ENCODE measurements at regions not wholly inside any gene's neighbourhood (a gene's known extent, or its start where the extent isn't known, plus 50 kb on each side); places are given as distances from the start of the nearest gene placed in this dataset.
A peak's percentile ranks its signal among the peaks of the same experiment; 100 is the strongest.

GRCh38 chr2:217409949-217410680, 550.3 kb upstream of the TNP1 start:
- Mint-ChIP-seq H3K4me3 (no peak overlapping the region), H3K9me3 (peaks cover 5% of the 10 kb centered on the region), H3K4me1 (peaks cover 35% of the 10 kb centered on the region), H3K27me3 (ENCODE audit: low read depth, poor library complexity) (no peaks in the 10 kb centered on the region), H3K36me3 (ENCODE audit: low read depth) (no peaks in the 10 kb centered on the region), H3K27ac (no peak overlapping the region)
- no peak for DNase-seq
- no peak for TF ChIP-seq CTCF (IDR thresholded peaks at IDR 0.05)

- no peaks in the 10 kb centered on the region for H3K36me3 Mint-ChIP-seq (ENCODE audit: low read depth)
- no peak overlapping the region for H3K27ac Mint-ChIP-seq
- DNase-seq: no peak
- peaks cover 5% of the 10 kb centered on the region for H3K9me3 Mint-ChIP-seq
- no peak overlapping the region for H3K4me3 Mint-ChIP-seq
- H3K27me3 Mint-ChIP-seq (ENCODE audit: low read depth, poor library complexity): no peaks in the 10 kb centered on the region
- no peak for TF ChIP-seq CTCF (IDR thresholded peaks at IDR 0.05)
- H3K4me1 Mint-ChIP-seq: peaks cover 39% of the 10 kb centered on the region
Measured at GRCh38 chr2:217407362-217407761, 547.5 kb upstream of the TNP1 start.

GRCh38 chr2:217404236-217404760, 544.4 kb upstream of the TNP1 start:
- H3K4me1 Mint-ChIP-seq: peaks cover 31% of the 10 kb centered on the region
- H3K27ac Mint-ChIP-seq: no peak overlapping the region
- peaks cover 7% of the 10 kb centered on the region for H3K27me3 Mint-ChIP-seq (ENCODE audit: low read depth, poor library complexity)
- DNase-seq: no peak
- peaks cover 5% of the 10 kb centered on the region for H3K9me3 Mint-ChIP-seq
- H3K4me3 Mint-ChIP-seq: no peak overlapping the region
- no peak for TF ChIP-seq CTCF (IDR thresholded peaks at IDR 0.05)
- H3K36me3 Mint-ChIP-seq (ENCODE audit: low read depth): no peaks in the 10 kb centered on the region

GRCh38 chr2:217402761-217403383, 543.0 kb upstream of the TNP1 start:
- H3K4me1 Mint-ChIP-seq: peaks cover 44% of the 10 kb centered on the region
- peaks cover 13% of the 10 kb centered on the region for H3K27me3 Mint-ChIP-seq (ENCODE audit: low read depth, poor library complexity)
- no peak for DNase-seq
- H3K9me3 Mint-ChIP-seq: peaks cover 5% of the 10 kb centered on the region
- TF ChIP-seq CTCF (IDR thresholded peaks at IDR 0.05): no peak
- peak overlapping the region; percentile 63 for H3K27ac Mint-ChIP-seq
- H3K36me3 Mint-ChIP-seq (ENCODE audit: low read depth): no peaks in the 10 kb centered on the region
- H3K4me3 Mint-ChIP-seq: no peak overlapping the region

- no peak for TF ChIP-seq CTCF (IDR thresholded peaks at IDR 0.05)
- Mint-ChIP-seq H3K36me3 (ENCODE audit: low read depth) (no peaks in the 10 kb centered on the region), H3K4me3 (no peak overlapping the region), H3K4me1 (peaks cover 42% of the 10 kb centered on the region), H3K27me3 (ENCODE audit: low read depth, poor library complexity) (peaks cover 13% of the 10 kb centered on the region), H3K9me3 (no peaks in the 10 kb centered on the region), H3K27ac (no peak overlapping the region)
- DNase-seq: no peak
Measured at GRCh38 chr2:217402144-217402543, 542.3 kb upstream of the TNP1 start.

All from nephron progenitor cell (in vitro differentiated cells).